GM13977 (cell line): ENCODE measurements at regions not wholly inside any gene's neighbourhood (a gene's known extent, or its start where the extent isn't known, plus 50 kb on each side); places are given as distances from the start of the nearest gene placed in this dataset.

Source experiments
- DNase-seq: peaks from one replicate; pipeline ENCODE4 v3.0.0; 2012; ENCODE audit warnings: low spot score
- CTCF ChIP-seq: IDR thresholded peaks from 2 replicates; pipeline ENCODE4 v1.5.1; 2012; ENCODE audit warnings: mild to moderate bottlenecking, control low read depth; ENCODE audit not compliant: insufficient read depth; ENCODE audit errors: extremely low read depth, missing control alignments
- in situ Hi-C: fragments of 300-500 bp; cut with MboI; formaldehyde crosslinking; loops from one replicate; pipeline ENCODE4 v1.12.0; 2022; ENCODE audit warnings: low sequenced_read_pairs, low pct_unique_long_range_greater_than_20kb, mixed read lengths, inconsistent platforms; ENCODE audit not compliant: unreplicated experiment

DNA sequence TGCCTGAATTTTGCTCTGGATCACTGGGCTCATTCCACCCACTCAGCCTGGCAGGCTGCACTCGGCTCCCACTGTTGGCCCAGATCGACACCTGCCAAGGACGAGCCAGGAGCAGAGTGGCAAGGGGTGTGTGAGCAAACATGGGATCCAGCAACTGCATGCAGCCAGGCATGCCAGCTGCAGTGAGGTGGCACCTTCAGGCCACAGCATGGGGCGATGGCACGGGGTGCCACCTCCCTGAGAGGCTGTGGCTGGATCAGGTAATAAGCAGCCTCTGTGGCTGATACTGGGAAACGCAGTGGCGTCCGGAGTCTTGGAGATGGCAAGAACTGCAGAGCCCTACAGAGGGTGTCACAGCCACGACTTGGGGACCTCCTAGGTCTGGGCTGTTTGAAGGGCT, 244.5 kb upstream of the FSTL5 start:
- no peak for DNase-seq
- in situ Hi-C loops = no loop called here
- no peak for TF ChIP-seq CTCF

GRCh38 chr4:162406637-162407365, 243.0 kb upstream of the FSTL5 start:
- DNase-seq = no peak
- TF ChIP-seq CTCF = no peak
- in situ Hi-C loops = no loop called here

- no peak for TF ChIP-seq CTCF
- no peak for DNase-seq
- in situ Hi-C loops = no loop called here
These were observed 240.1 kb upstream of the FSTL5 start for GRCh38 chr4:162403932-162404331.

- TF ChIP-seq CTCF = no peak
- no peak for DNase-seq
- in situ Hi-C loops = no loop called here
These were observed 239.6 kb upstream of the FSTL5 start for GRCh38 chr4:162403419-162403818.

GRCh38 chr4:162401021-162401420, 237.2 kb upstream of the FSTL5 start:
- in situ Hi-C loops = no loop called here
- TF ChIP-seq CTCF = no peak
- DNase-seq = no peak

GRCh38 chr4:162392946-162393345, 229.1 kb upstream of the FSTL5 start:
- no peak for TF ChIP-seq CTCF
- no peak for DNase-seq
- in situ Hi-C loops = no loop called here
